Testis (tissue), 2 donors: ENCODE measurements at regions not wholly inside any gene's neighbourhood (a gene's known extent, or its start where the extent isn't known, plus 50 kb on each side); places are given as distances from the start of the nearest gene placed in this dataset.

ENCODE experiments used
- POLR2A ChIP-seq: fragments of 450-650 bp; IDR thresholded peaks from one replicate; pipeline ENCODE4 v1.6.1; 2017; ENCODE audit warnings: antibody characterized with exemption, mild to moderate bottlenecking, moderate library complexity
- TF ChIP-seq, protein P1 (sequence below), 3 experiments: fragments of 450-650 bp in 2 of 3; fragments of 200-600 bp in 1 of 3; sonication (generic) in 1 of 3; IDR thresholded peaks; one replicate each; pipeline ENCODE4 v1.5.1; 2016 to 2019; ENCODE audit warnings: antibody characterized with exemption in 3 of 3, mild to moderate bottlenecking in 2 of 3, moderate library complexity in 1 of 3

DNA sequence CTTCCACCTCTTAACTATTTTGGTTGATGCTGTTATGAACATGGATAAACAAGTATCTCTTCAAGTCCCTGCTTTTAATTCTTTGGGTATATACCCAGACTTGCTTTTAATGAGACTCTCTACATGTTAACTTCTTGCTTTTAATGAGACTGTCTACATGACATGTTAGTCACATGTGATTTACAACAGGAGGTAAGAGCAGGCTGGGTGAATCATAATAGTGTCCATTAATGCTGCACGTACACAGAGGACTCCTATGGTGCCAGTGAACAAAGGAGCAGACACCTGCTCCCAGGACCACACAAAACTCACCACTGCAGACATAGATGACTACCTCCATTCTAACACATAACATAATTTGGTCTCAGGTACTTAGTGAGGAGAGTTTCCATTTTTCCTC, 273.4 kb upstream of the NSMCE3 start:
- no peak for TF ChIP-seq POLR2A
- TF ChIP-seq, protein P1, sequence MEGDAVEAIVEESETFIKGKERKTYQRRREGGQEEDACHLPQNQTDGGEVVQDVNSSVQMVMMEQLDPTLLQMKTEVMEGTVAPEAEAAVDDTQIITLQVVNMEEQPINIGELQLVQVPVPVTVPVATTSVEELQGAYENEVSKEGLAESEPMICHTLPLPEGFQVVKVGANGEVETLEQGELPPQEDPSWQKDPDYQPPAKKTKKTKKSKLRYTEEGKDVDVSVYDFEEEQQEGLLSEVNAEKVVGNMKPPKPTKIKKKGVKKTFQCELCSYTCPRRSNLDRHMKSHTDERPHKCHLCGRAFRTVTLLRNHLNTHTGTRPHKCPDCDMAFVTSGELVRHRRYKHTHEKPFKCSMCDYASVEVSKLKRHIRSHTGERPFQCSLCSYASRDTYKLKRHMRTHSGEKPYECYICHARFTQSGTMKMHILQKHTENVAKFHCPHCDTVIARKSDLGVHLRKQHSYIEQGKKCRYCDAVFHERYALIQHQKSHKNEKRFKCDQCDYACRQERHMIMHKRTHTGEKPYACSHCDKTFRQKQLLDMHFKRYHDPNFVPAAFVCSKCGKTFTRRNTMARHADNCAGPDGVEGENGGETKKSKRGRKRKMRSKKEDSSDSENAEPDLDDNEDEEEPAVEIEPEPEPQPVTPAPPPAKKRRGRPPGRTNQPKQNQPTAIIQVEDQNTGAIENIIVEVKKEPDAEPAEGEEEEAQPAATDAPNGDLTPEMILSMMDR (IDR thresholded peaks at IDR 0.05), result no peak
